ENCODE measurements at regions not wholly inside any gene's neighbourhood (a gene's known extent, or its start where the extent isn't known, plus 50 kb on each side); places are given as distances from the start of the nearest gene placed in this dataset.

DNA sequence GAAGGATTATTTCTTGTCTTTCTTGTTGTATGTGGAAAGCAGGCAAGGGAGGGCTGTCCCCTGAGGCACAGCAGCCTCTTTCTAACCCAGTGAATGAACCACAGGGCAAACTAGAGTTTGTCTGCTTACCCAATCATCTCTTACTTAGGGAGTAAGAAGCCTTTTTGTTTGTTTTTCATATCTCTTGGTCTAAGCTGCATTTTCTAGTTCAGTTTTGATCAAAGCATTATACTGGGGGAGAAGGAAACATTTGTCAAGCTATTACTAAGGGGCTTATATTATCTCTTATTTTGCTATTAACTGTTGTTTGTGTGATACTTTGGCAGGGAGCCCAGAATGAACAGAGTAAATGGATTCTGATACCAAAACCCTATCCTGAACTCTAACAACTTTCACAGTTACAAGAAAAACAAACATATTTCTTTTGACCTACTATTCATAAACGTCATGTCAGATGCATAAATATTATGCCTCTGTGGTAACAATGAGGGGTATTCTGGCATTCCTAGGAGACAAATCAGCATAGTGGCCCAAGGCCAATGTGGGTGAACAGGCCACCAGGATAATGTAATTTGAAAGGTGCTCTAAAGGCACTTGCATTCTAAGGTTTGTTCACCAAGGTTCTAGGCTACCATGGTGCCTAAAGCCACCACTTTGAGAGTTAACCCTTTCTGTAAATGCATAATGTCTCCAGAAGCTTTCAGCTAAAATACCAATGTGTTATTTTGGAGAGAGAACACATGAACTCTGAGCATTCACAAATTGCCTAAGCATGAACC lies 271.6 kb upstream of the ZPLD1 start:
- H2AFZ ChIP-seq (ENCODE audit: low read depth, low read length): no peak overlapping the region
- H3K36me3 ChIP-seq (ENCODE audit: insufficient read depth, low read length): no peaks in the 10 kb centered on the region
- no peaks in the 10 kb centered on the region for H3K9me3 ChIP-seq (ENCODE audit: insufficient read depth, low read length, severe bottlenecking)
- DNase-seq (no peak), ATAC-seq (ENCODE audit: insufficient read depth, low read depth) (no peak)
- H4K20me1 ChIP-seq (ENCODE audit: insufficient read depth, low read length): no peaks in the 10 kb centered on the region
- no peaks in the 10 kb centered on the region for H3K4me1 ChIP-seq (ENCODE audit: insufficient read depth, low read length)
- H3K79me2 ChIP-seq (ENCODE audit: insufficient read depth, low read length): no peaks in the 10 kb centered on the region
- H3K4me3 ChIP-seq (ENCODE audit: low read depth in 1 of 2, low read length in 2 of 2): no peak overlapping the region
- TF ChIP-seq, protein P1, sequence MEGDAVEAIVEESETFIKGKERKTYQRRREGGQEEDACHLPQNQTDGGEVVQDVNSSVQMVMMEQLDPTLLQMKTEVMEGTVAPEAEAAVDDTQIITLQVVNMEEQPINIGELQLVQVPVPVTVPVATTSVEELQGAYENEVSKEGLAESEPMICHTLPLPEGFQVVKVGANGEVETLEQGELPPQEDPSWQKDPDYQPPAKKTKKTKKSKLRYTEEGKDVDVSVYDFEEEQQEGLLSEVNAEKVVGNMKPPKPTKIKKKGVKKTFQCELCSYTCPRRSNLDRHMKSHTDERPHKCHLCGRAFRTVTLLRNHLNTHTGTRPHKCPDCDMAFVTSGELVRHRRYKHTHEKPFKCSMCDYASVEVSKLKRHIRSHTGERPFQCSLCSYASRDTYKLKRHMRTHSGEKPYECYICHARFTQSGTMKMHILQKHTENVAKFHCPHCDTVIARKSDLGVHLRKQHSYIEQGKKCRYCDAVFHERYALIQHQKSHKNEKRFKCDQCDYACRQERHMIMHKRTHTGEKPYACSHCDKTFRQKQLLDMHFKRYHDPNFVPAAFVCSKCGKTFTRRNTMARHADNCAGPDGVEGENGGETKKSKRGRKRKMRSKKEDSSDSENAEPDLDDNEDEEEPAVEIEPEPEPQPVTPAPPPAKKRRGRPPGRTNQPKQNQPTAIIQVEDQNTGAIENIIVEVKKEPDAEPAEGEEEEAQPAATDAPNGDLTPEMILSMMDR (IDR thresholded peaks at IDR 0.05; ENCODE audit: borderline replicate concordance, extremely low read depth, low read length, poor library complexity, severe bottlenecking): no peak
- no peak for TF ChIP-seq EZH2 (IDR thresholded peaks at IDR 0.05; ENCODE audit: borderline replicate concordance, low read depth, low read length, severe bottlenecking)
- no peak overlapping the region for H3K27ac ChIP-seq (ENCODE audit: low read length)
- H3K27me3 ChIP-seq (ENCODE audit: insufficient read depth, low read length, poor library complexity): no peaks in the 10 kb centered on the region
- H3K9ac ChIP-seq (ENCODE audit: low read depth, low read length): no peak overlapping the region
- H3K4me2 ChIP-seq (ENCODE audit: insufficient read depth, low read length): no peak overlapping the region

GRCh38 chr3:102163818-102164154 lies 271.0 kb upstream of the ZPLD1 start:
- Histone ChIP-seq H3K27me3 (ENCODE audit: insufficient read depth, low read length, poor library complexity) (no peaks in the 10 kb centered on the region), H4K20me1 (ENCODE audit: insufficient read depth, low read length) (no peaks in the 10 kb centered on the region), H3K4me1 (ENCODE audit: insufficient read depth, low read length) (no peaks in the 10 kb centered on the region), H3K4me2 (ENCODE audit: insufficient read depth, low read length) (no peak overlapping the region), H2AFZ (ENCODE audit: low read depth, low read length) (no peak overlapping the region), H3K36me3 (ENCODE audit: insufficient read depth, low read length) (no peaks in the 10 kb centered on the region), H3K4me3 (ENCODE audit: low read depth in 1 of 2, low read length in 2 of 2) (no peak overlapping the region), H3K9ac (ENCODE audit: low read depth, low read length) (no peak overlapping the region), H3K79me2 (ENCODE audit: insufficient read depth, low read length) (no peaks in the 10 kb centered on the region), H3K27ac (ENCODE audit: low read length) (no peak overlapping the region), H3K9me3 (ENCODE audit: insufficient read depth, low read length, severe bottlenecking) (no peaks in the 10 kb centered on the region)
- TF ChIP-seq, protein P1 (IDR thresholded peaks at IDR 0.05; ENCODE audit: borderline replicate concordance, extremely low read depth, low read length, poor library complexity, severe bottlenecking): no peak
- TF ChIP-seq EZH2 (IDR thresholded peaks at IDR 0.05; ENCODE audit: borderline replicate concordance, low read depth, low read length, severe bottlenecking): no peak
- DNase-seq: no peak
- ATAC-seq (ENCODE audit: insufficient read depth, low read depth): no peak

GRCh38 chr3:102165367-102165766 lies 269.4 kb upstream of the ZPLD1 start:
- H3K79me2 ChIP-seq (ENCODE audit: insufficient read depth, low read length): no peaks in the 10 kb centered on the region
- no peak for DNase-seq
- H2AFZ ChIP-seq (ENCODE audit: low read depth, low read length): no peak overlapping the region
- H3K36me3 ChIP-seq (ENCODE audit: insufficient read depth, low read length): no peaks in the 10 kb centered on the region
- ATAC-seq (ENCODE audit: insufficient read depth, low read depth): no peak
- no peaks in the 10 kb centered on the region for H4K20me1 ChIP-seq (ENCODE audit: insufficient read depth, low read length)
- H3K4me3 ChIP-seq (ENCODE audit: low read depth in 1 of 2, low read length in 2 of 2): no peak overlapping the region
- H3K27me3 ChIP-seq (ENCODE audit: insufficient read depth, low read length, poor library complexity): no peaks in the 10 kb centered on the region
- no peak overlapping the region for H3K9ac ChIP-seq (ENCODE audit: low read depth, low read length)
- no peak for TF ChIP-seq EZH2 (IDR thresholded peaks at IDR 0.05; ENCODE audit: borderline replicate concordance, low read depth, low read length, severe bottlenecking)
- TF ChIP-seq, protein P1 (IDR thresholded peaks at IDR 0.05; ENCODE audit: borderline replicate concordance, extremely low read depth, low read length, poor library complexity, severe bottlenecking): no peak
- H3K27ac ChIP-seq (ENCODE audit: low read length): no peak overlapping the region
- H3K4me2 ChIP-seq (ENCODE audit: insufficient read depth, low read length): no peak overlapping the region
- no peaks in the 10 kb centered on the region for H3K9me3 ChIP-seq (ENCODE audit: insufficient read depth, low read length, severe bottlenecking)
- no peaks in the 10 kb centered on the region for H3K4me1 ChIP-seq (ENCODE audit: insufficient read depth, low read length)

Data from DND-41 (cell line).